Spinal cord (tissue), 9 donors: ENCODE measurements at regions not wholly inside any gene's neighbourhood (a gene's known extent, or its start where the extent isn't known, plus 50 kb on each side); places are given as distances from the start of the nearest gene placed in this dataset.
A peak's percentile ranks its signal among the peaks of the same experiment; 100 is the strongest.
"Not testable (repeated sequence)": the region's sequence is repeated elsewhere in the genome, so short reads cannot be mapped to it uniquely, and the experiment has no call there.

Experiments
- DNase-seq, 6 donors: peaks; one replicate each; pipeline versions ENCODE4 v3.0.0 to v3.0.0-alpha.2; 2013 to 2015; ENCODE audit warnings: low spot score in 6 of 6, low read depth in 4 of 6
- H3K27ac ChIP-seq: one replicate; pipeline ENCODE4 v1.5.1; 2013; ENCODE audit warnings: low read depth, low read length, control low read depth
- H3K27me3 ChIP-seq: one replicate; pipeline ENCODE4 v1.6.1; 2013; ENCODE audit warnings: low read length; ENCODE audit not compliant: control insufficient read depth, insufficient read depth
- H3K36me3 ChIP-seq: one replicate; pipeline ENCODE4 v1.6.1; 2013; ENCODE audit warnings: low read length; ENCODE audit not compliant: control insufficient read depth, insufficient read depth
- H3K4me1 ChIP-seq: one replicate; pipeline ENCODE4 v1.6.1; 2013; ENCODE audit warnings: low read length; ENCODE audit not compliant: control insufficient read depth, insufficient read depth
- H3K4me3 ChIP-seq: one replicate; pipeline ENCODE4 v1.5.1; 2013; ENCODE audit warnings: low read depth, low read length, control low read depth
- H3K9me3 ChIP-seq: one replicate; pipeline ENCODE4 v1.6.1; 2013; ENCODE audit warnings: low read length; ENCODE audit not compliant: control insufficient read depth, insufficient read depth
- WGBS: methylation state at CpG from one replicate; pipeline ENCODE4 v1.1.5; 2013; ENCODE audit warnings: missing lambda C conversion rate; ENCODE audit not compliant: insufficient coverage; 5-methylcytosine and 5-hydroxymethylcytosine counted together
- donor health status: healthy.

DNA sequence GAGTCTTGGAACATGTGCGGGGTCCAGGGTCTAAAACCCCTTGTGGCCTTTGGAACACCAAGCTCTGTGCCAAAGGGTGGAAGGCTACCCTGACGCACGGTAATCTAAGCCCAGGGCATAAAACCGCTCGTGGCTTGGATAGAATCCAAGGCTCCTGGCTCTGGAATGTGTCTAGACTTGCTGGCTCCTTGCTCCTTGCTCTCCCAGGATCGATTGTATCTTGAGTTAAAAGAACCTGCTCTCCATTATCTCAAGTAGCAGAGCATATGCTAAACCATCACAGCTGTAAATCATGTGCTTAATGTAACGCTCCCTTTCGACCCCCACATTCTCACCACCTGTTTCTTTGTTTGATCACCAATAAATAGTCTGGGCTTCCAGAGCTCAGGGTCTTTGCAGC, 50.3 kb downstream of the TLCD4 start:
- not testable (repeated sequence) for H3K4me3 ChIP-seq, H3K27me3 ChIP-seq, H3K4me1 ChIP-seq, H3K27ac ChIP-seq, DNase-seq, H3K36me3 ChIP-seq, H3K9me3 ChIP-seq
- WGBS, result 61% methylated on average over 4 of the region's 8 CpGs

GRCh38 chr1:95168028-95168427, 50.9 kb downstream of the TLCD4 start:
- H3K9me3 ChIP-seq, result peaks cover 2% of the 10 kb centered on the region
- no peaks in the 10 kb centered on the region for H3K4me1 ChIP-seq
- no peak overlapping the region for H3K4me3 ChIP-seq
- WGBS, result no CpG with 5 or more reads among the region's 2 CpGs
- H3K27ac ChIP-seq, result no peak overlapping the region
- H3K27me3 ChIP-seq, result no peaks in the 10 kb centered on the region
- no peaks in the 10 kb centered on the region for H3K36me3 ChIP-seq
- DNase-seq, result no peak

DNA sequence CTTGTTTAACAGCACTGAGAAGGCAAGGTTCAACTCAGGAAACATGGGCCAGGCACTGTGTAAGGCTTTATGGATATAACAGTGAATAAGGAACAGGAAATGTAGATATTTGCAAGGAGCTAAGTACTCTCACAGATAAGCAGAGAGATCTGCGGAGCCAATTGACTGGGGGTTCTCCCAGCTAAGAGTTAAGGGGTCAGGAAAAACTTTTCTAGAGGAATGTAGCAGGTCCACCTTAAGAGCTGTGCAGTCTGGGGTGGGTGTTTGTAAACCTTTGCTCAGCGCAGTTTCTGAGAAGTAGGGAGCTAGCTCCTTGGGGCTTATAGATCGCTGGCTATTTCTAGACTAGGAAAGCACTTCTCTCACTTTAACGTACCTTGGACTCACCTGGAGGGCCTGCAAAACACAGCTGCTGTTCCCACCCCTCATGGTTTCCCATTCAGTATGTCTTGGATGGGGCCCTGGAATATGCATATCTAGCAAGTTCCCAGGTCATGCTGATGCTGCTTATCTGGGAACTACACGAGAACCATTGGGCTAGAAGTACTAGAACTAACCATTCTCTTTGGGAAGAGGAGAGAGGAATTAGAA, 51.7 kb downstream of the TLCD4 start:
- H3K9me3 ChIP-seq, result no peaks in the 10 kb centered on the region
- no peak for DNase-seq
- no peak overlapping the region for H3K4me3 ChIP-seq
- H3K4me1 ChIP-seq, result no peaks in the 10 kb centered on the region
- no peaks in the 10 kb centered on the region for H3K36me3 ChIP-seq
- H3K27ac ChIP-seq, result no peak overlapping the region
- WGBS, result 94% methylated on average over 2 of the region's 5 CpGs
- H3K27me3 ChIP-seq, result no peaks in the 10 kb centered on the region

- DNase-seq, result no peak
- Histone ChIP-seq H3K27ac (no peak overlapping the region), H3K4me3 (no peak overlapping the region), H3K4me1 (no peaks in the 10 kb centered on the region), H3K27me3 (no peaks in the 10 kb centered on the region), H3K36me3 (no peaks in the 10 kb centered on the region), H3K9me3 (no peaks in the 10 kb centered on the region)
- no CpG with 5 or more reads among the region's 2 CpGs for WGBS
Observed at GRCh38 chr1:95169548-95169947, 52.4 kb downstream of the TLCD4 start.

DNA sequence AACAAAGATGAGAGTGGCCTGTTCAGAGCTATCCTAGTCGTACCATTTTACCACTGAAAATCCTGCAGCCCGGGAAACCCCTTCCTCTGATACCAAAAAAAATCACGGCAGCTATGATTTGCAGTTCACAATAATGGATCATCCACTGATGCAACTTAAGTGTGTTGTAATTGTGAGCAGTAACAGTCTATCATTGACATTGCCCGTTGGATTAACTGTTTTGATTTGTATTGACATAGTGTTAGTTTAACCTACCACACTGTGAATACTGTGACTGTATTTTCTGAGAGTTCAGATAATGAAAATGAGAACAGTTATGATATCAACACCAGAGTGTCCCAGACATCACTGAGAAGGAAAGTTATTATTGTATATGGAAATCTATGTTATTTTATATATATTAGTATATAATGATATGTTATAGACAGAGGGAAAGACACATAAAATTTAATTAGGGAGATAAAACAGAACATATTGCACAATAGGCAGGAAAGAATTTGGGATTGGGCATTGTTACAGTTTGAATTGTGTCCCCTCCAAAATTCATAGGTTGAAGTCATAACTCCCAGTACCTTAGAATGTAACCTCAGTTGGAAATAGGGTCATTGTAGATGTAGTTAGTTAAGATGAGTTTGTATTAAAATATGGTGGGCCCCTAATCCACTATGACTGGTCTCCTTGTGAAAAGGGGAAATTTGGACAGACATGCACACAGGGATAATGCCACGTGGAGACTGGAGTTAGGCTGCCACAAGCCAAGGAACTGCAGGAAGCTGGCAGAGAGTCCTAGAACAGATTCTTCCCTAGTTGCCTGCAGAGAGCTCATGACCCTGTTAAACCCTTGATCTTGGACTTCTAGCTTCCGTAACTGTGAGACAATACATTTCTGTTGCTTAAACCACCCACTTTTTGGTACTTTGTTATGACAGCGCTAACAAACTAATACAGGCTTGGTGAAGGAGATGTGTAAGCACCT, 54.4 kb downstream of the TLCD4 start:
- no peaks in the 10 kb centered on the region for H3K4me1 ChIP-seq
- 44% methylated on average over 1 of the region's 7 CpGs for WGBS
- H3K4me3 ChIP-seq, result no peak overlapping the region
- H3K27me3 ChIP-seq, result no peaks in the 10 kb centered on the region
- no peaks in the 10 kb centered on the region for H3K9me3 ChIP-seq
- no peak overlapping the region for H3K27ac ChIP-seq
- DNase-seq, result peak in 1 of 6 donors; percentile 22
- H3K36me3 ChIP-seq, result no peaks in the 10 kb centered on the region

GRCh38 chr1:95176861-95177260, 57.1 kb upstream of the RWDD3 start:
- Histone ChIP-seq H3K9me3 (no peaks in the 10 kb centered on the region), H3K36me3 (no peaks in the 10 kb centered on the region), H3K4me1 (no peaks in the 10 kb centered on the region), H3K4me3 (no peak overlapping the region), H3K27ac (no peak overlapping the region), H3K27me3 (no peaks in the 10 kb centered on the region)
- no peak for DNase-seq

GRCh38 chr1:95179205-95179986, 54.6 kb upstream of the RWDD3 start:
- no peak overlapping the region for H3K4me3 ChIP-seq
- H3K27me3 ChIP-seq, result no peaks in the 10 kb centered on the region
- H3K36me3 ChIP-seq, result no peaks in the 10 kb centered on the region
- peak in 2 of 6 donors; percentile 25 to 72 for DNase-seq
- peaks cover 4% of the 10 kb centered on the region for H3K4me1 ChIP-seq
- no peaks in the 10 kb centered on the region for H3K9me3 ChIP-seq
- 25% methylated on average over 1 of the region's 2 CpGs for WGBS
- no peak overlapping the region for H3K27ac ChIP-seq

DNA sequence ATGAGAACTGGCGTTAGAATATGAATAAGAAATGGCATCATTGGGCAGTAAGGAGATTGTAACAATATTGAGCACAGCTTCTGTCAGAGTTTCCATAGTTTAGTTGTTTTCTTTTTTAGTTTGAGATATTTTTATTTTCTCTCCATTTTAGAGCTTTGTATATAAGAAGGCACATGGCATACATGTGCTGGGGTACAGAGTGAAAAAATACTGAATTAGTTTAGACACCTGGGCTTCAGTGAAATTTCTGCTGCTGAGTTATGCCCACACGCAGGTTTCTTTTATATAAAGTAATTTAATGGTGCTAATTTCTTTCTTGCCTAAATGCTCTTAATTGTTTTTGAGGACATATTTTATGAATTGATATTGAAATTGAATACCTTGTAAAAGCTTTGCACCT, 53.6 kb upstream of the RWDD3 start:
- H3K27me3 ChIP-seq, result no peaks in the 10 kb centered on the region
- no peaks in the 10 kb centered on the region for H3K36me3 ChIP-seq
- no peak overlapping the region for H3K27ac ChIP-seq
- no peak overlapping the region for H3K4me3 ChIP-seq
- no peaks in the 10 kb centered on the region for H3K9me3 ChIP-seq
- DNase-seq, result no peak
- WGBS, result 80% methylated on average over 1 of the region's 2 CpGs
- peaks cover 4% of the 10 kb centered on the region for H3K4me1 ChIP-seq

GRCh38 chr1:95181096-95181495, 52.9 kb upstream of the RWDD3 start:
- H3K36me3 ChIP-seq, result no peaks in the 10 kb centered on the region
- no peaks in the 10 kb centered on the region for H3K9me3 ChIP-seq
- DNase-seq, result no peak
- no peak overlapping the region for H3K27ac ChIP-seq
- H3K27me3 ChIP-seq, result no peaks in the 10 kb centered on the region
- H3K4me1 ChIP-seq, result peaks cover 4% of the 10 kb centered on the region
- no peak overlapping the region for H3K4me3 ChIP-seq
